ENCODE measurements at regions not wholly inside any gene's neighbourhood (a gene's known extent, or its start where the extent isn't known, plus 50 kb on each side); places are given as distances from the start of the nearest gene placed in this dataset.

DNA sequence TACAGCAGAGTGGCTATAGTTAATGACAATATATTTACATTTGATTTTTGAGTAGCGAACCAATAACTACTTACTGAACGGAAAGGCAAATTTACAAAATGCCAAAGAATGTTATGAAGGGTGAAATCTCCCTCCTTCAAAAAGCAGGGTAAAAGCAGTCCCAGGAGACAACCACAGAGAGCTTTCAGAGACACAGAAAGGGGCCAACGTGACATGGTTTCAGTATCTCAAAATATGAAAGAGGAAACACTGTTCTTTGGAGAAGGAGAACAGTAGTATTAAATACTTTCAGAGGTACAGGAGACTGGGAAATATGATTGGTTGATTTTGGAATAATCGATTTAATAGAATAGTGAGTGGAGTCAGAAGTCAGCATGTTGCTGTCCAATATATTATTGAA is 52.3 kb upstream of the ROBO1 start:
- TF ChIP-seq EZH2 (IDR thresholded peaks at IDR 0.05; ENCODE audit: insufficient read depth, poor library complexity, severe bottlenecking) (no peak), EZH2phosphoT487 (IDR thresholded peaks at IDR 0.05; ENCODE audit: insufficient read depth, low read depth) (no peak)
